ENCODE measurements at regions not wholly inside any gene's neighbourhood (a gene's known extent, or its start where the extent isn't known, plus 50 kb on each side); places are given as distances from the start of the nearest gene placed in this dataset.

- Histone ChIP-seq H3K27me3 (ENCODE audit: control insufficient read depth, insufficient read depth) (no peaks in the 10 kb centered on the region), H3K9me3 (ENCODE audit: control insufficient read depth, low read length) (no peaks in the 10 kb centered on the region), H3K4me3 (ENCODE audit: low read length) (no peak overlapping the region), H3K4me1 (ENCODE audit: control insufficient read depth, insufficient read depth, low read length) (no peaks in the 10 kb centered on the region), H3K27ac (ENCODE audit: low read length) (no peak overlapping the region)
- ATAC-seq (no peak), DNase-seq (no peak)
- intact Hi-C loops (cut with DNase I) = no loop called here
- 65% methylated on average over 2 of the region's 2 CpGs for WGBS
Observed at GRCh38 chr3:106731230-106731629, 646.0 kb upstream of the CCDC54 start.

- Histone ChIP-seq H3K27me3 (ENCODE audit: control insufficient read depth, insufficient read depth) (no peaks in the 10 kb centered on the region), H3K27ac (ENCODE audit: low read length) (no peak overlapping the region), H3K4me3 (ENCODE audit: low read length) (no peak overlapping the region), H3K4me1 (ENCODE audit: control insufficient read depth, insufficient read depth, low read length) (no peaks in the 10 kb centered on the region), H3K9me3 (ENCODE audit: control insufficient read depth, low read length) (no peaks in the 10 kb centered on the region)
- intact Hi-C loops (cut with DNase I) = no loop called here
- WGBS = 89% methylated on average over 1 of the region's 1 CpG
- ATAC-seq (no peak), DNase-seq (no peak)
Observed at GRCh38 chr3:106734712-106735111, 642.5 kb upstream of the CCDC54 start.

- Histone ChIP-seq H3K27ac (ENCODE audit: low read length) (no peak overlapping the region), H3K4me1 (ENCODE audit: control insufficient read depth, insufficient read depth, low read length) (no peaks in the 10 kb centered on the region), H3K27me3 (ENCODE audit: control insufficient read depth, insufficient read depth) (no peaks in the 10 kb centered on the region), H3K4me3 (ENCODE audit: low read length) (no peak overlapping the region), H3K9me3 (ENCODE audit: control insufficient read depth, low read length) (no peaks in the 10 kb centered on the region)
- intact Hi-C loops (cut with DNase I) = no loop called here
- 87% methylated on average over 1 of the region's 1 CpG for WGBS
- no peak for DNase-seq
- ATAC-seq = no peak
Observed at GRCh38 chr3:106737265-106737664, 640.0 kb upstream of the CCDC54 start.

- no peaks in the 10 kb centered on the region for H3K4me1 ChIP-seq (ENCODE audit: control insufficient read depth, insufficient read depth, low read length)
- H3K27me3 ChIP-seq (ENCODE audit: control insufficient read depth, insufficient read depth) = no peaks in the 10 kb centered on the region
- H3K4me3 ChIP-seq (ENCODE audit: low read length) = no peak overlapping the region
- ATAC-seq (no peak), DNase-seq (no peak)
- no peaks in the 10 kb centered on the region for H3K9me3 ChIP-seq (ENCODE audit: control insufficient read depth, low read length)
- intact Hi-C loops (cut with DNase I) = no loop called here
- WGBS = 48% methylated on average over 1 of the region's 1 CpG
- H3K27ac ChIP-seq (ENCODE audit: low read length) = no peak overlapping the region
Observed at GRCh38 chr3:106740116-106740515, 637.1 kb upstream of the CCDC54 start.

- Histone ChIP-seq H3K27ac (ENCODE audit: low read length) (no peak overlapping the region), H3K27me3 (ENCODE audit: control insufficient read depth, insufficient read depth) (no peaks in the 10 kb centered on the region), H3K4me3 (ENCODE audit: low read length) (no peak overlapping the region), H3K4me1 (ENCODE audit: control insufficient read depth, insufficient read depth, low read length) (no peaks in the 10 kb centered on the region), H3K9me3 (ENCODE audit: control insufficient read depth, low read length) (no peaks in the 10 kb centered on the region)
- DNase-seq (no peak), ATAC-seq (peak; percentile 86 to 91)
- 48% methylated on average over 7 of the region's 7 CpGs for WGBS
- intact Hi-C loops (cut with DNase I) = no loop called here
Observed at GRCh38 chr3:106745344-106746168, 631.7 kb upstream of the CCDC54 start.

- Histone ChIP-seq H3K9me3 (ENCODE audit: control insufficient read depth, low read length) (no peaks in the 10 kb centered on the region), H3K27me3 (ENCODE audit: control insufficient read depth, insufficient read depth) (no peaks in the 10 kb centered on the region), H3K4me3 (ENCODE audit: low read length) (no peak overlapping the region), H3K4me1 (ENCODE audit: control insufficient read depth, insufficient read depth, low read length) (no peaks in the 10 kb centered on the region), H3K27ac (ENCODE audit: low read length) (no peak overlapping the region)
- no peak for DNase-seq
- ATAC-seq = no peak
- intact Hi-C loops (cut with DNase I) = no loop called here
Observed at GRCh38 chr3:106746286-106746685, 631.0 kb upstream of the CCDC54 start.

- no peak overlapping the region for H3K4me3 ChIP-seq (ENCODE audit: low read length)
- no peaks in the 10 kb centered on the region for H3K4me1 ChIP-seq (ENCODE audit: control insufficient read depth, insufficient read depth, low read length)
- H3K27me3 ChIP-seq (ENCODE audit: control insufficient read depth, insufficient read depth) = no peaks in the 10 kb centered on the region
- intact Hi-C loops (cut with DNase I) = no loop called here
- WGBS = 71% methylated on average over 8 of the region's 8 CpGs
- ATAC-seq (no peak), DNase-seq (no peak)
- no peak overlapping the region for H3K27ac ChIP-seq (ENCODE audit: low read length)
- no peaks in the 10 kb centered on the region for H3K9me3 ChIP-seq (ENCODE audit: control insufficient read depth, low read length)
Observed at GRCh38 chr3:106748472-106749262, 628.6 kb upstream of the CCDC54 start.

GRCh38 chr3:106750092-106750491 lies 627.1 kb upstream of the CCDC54 start:
- H3K9me3 ChIP-seq (ENCODE audit: control insufficient read depth, low read length) = no peaks in the 10 kb centered on the region
- H3K27me3 ChIP-seq (ENCODE audit: control insufficient read depth, insufficient read depth) = no peaks in the 10 kb centered on the region
- no peak for DNase-seq
- 49% methylated on average over 1 of the region's 1 CpG for WGBS
- no peaks in the 10 kb centered on the region for H3K4me1 ChIP-seq (ENCODE audit: control insufficient read depth, insufficient read depth, low read length)
- no peak for ATAC-seq
- intact Hi-C loops (cut with DNase I) = no loop called here
- H3K27ac ChIP-seq (ENCODE audit: low read length) = no peak overlapping the region
- no peak overlapping the region for H3K4me3 ChIP-seq (ENCODE audit: low read length)

- Histone ChIP-seq H3K4me1 (ENCODE audit: control insufficient read depth, insufficient read depth, low read length) (no peaks in the 10 kb centered on the region), H3K4me3 (ENCODE audit: low read length) (no peak overlapping the region), H3K27me3 (ENCODE audit: control insufficient read depth, insufficient read depth) (no peaks in the 10 kb centered on the region), H3K9me3 (ENCODE audit: control insufficient read depth, low read length) (no peaks in the 10 kb centered on the region), H3K27ac (ENCODE audit: low read length) (no peak overlapping the region)
- intact Hi-C loops (cut with DNase I) = no loop called here
- ATAC-seq (no peak), DNase-seq (no peak)
- 87% methylated on average over 2 of the region's 2 CpGs for WGBS
Observed at GRCh38 chr3:106755336-106755735, 621.9 kb upstream of the CCDC54 start.

GRCh38 chr3:106756901-106757300 lies 620.3 kb upstream of the CCDC54 start:
- DNase-seq = no peak
- WGBS = 88% methylated on average over 3 of the region's 3 CpGs
- no peaks in the 10 kb centered on the region for H3K9me3 ChIP-seq (ENCODE audit: control insufficient read depth, low read length)
- no peak overlapping the region for H3K4me3 ChIP-seq (ENCODE audit: low read length)
- no peak overlapping the region for H3K27ac ChIP-seq (ENCODE audit: low read length)
- H3K4me1 ChIP-seq (ENCODE audit: control insufficient read depth, insufficient read depth, low read length) = no peaks in the 10 kb centered on the region
- intact Hi-C loops (cut with DNase I) = no loop called here
- ATAC-seq = no peak
- no peaks in the 10 kb centered on the region for H3K27me3 ChIP-seq (ENCODE audit: control insufficient read depth, insufficient read depth)

- WGBS = 89% methylated on average over 2 of the region's 2 CpGs
- intact Hi-C loops (cut with DNase I) = no loop called here
- Histone ChIP-seq H3K9me3 (ENCODE audit: control insufficient read depth, low read length) (no peaks in the 10 kb centered on the region), H3K27ac (ENCODE audit: low read length) (no peak overlapping the region), H3K27me3 (ENCODE audit: control insufficient read depth, insufficient read depth) (no peaks in the 10 kb centered on the region), H3K4me3 (ENCODE audit: low read length) (no peak overlapping the region), H3K4me1 (ENCODE audit: control insufficient read depth, insufficient read depth, low read length) (no peaks in the 10 kb centered on the region)
- DNase-seq = no peak
- ATAC-seq = no peak
Observed at GRCh38 chr3:106758459-106758858, 618.8 kb upstream of the CCDC54 start.

Data from right cardiac atrium (tissue), 5 donors.